Transverse colon (tissue), 4 donors: ENCODE measurements at regions not wholly inside any gene's neighbourhood (a gene's known extent, or its start where the extent isn't known, plus 50 kb on each side); places are given as distances from the start of the nearest gene placed in this dataset.
"Not testable (repeated sequence)": the region's sequence is repeated elsewhere in the genome, so short reads cannot be mapped to it uniquely, and the experiment has no call there.

Experiments used
- DNase-seq: peaks from one replicate; pipeline ENCODE4 v3.0.0-alpha.2; 2019
- H3K27ac ChIP-seq, 4 donors: fragments of 200-600 bp; sonication (generic); 2 replicates each; pipeline ENCODE4 v1.5.1; 2016 to 2018; ENCODE audit warnings: inconsistent platforms in 4 of 4
- H3K27me3 ChIP-seq: fragments of 200-600 bp; sonication (generic); 2 replicates; pipeline ENCODE4 v1.5.1; 2017; ENCODE audit warnings: inconsistent platforms
- H3K36me3 ChIP-seq, 4 donors: fragments of 200-600 bp; sonication (generic); 2 replicates each; pipeline ENCODE4 v1.5.1; 2017 to 2019; ENCODE audit warnings: inconsistent platforms in 4 of 4
- H3K4me1 ChIP-seq, 4 donors: fragments of 200-600 bp; sonication (generic); 2 replicates each; pipeline ENCODE4 v1.5.1; 2017 to 2020; ENCODE audit warnings: inconsistent platforms in 4 of 4
- H3K4me3 ChIP-seq, 4 donors: fragments of 200-600 bp; sonication (generic); 1 replicate in 1 of 4; 2 replicates in 3 of 4; pipeline versions ENCODE4 v1.5.1 to v1.6.1; 2017 to 2019; ENCODE audit warnings: inconsistent platforms in 4 of 4
- H3K9me3 ChIP-seq, 2 donors: fragments of 200-600 bp; sonication (generic); 2 replicates each; pipeline ENCODE4 v1.5.1; 2017 to 2019; ENCODE audit warnings: inconsistent platforms in 2 of 2
- CTCF ChIP-seq, 5 experiments: fragments of 200-600 bp in 3 of 5; fragments of 450-650 bp in 2 of 5; sonication (generic) in 3 of 5; IDR thresholded peaks; 1 replicate in 2 of 5; 2 replicates in 3 of 5; pipeline ENCODE4 v1.5.1; 2016 to 2017; ENCODE audit warnings: antibody characterized with exemption in 5 of 5, inconsistent platforms in 3 of 5, mild to moderate bottlenecking in 2 of 5, moderate library complexity in 1 of 5
- EP300 ChIP-seq: sonication (generic); formaldehyde crosslinking; IDR thresholded peaks from one replicate; pipeline ENCODE4 v1.6.1; 2017; ENCODE audit warnings: antibody characterized with exemption, low read depth
- POLR2A ChIP-seq: fragments of 450-650 bp; IDR thresholded peaks from one replicate; pipeline ENCODE4 v1.6.1; 2016; ENCODE audit warnings: antibody characterized with exemption, mild to moderate bottlenecking, moderate library complexity
- POLR2AphosphoS5 ChIP-seq, 3 donors: sonication (generic); formaldehyde crosslinking; IDR thresholded peaks; one replicate each; pipeline ENCODE4 v1.6.1; 2016; ENCODE audit warnings: antibody characterized with exemption in 3 of 3
- WGBS, 2 donors: methylation state at CpG; one replicate each; pipeline ENCODE4 v1.1.5; 2018; ENCODE audit warnings: low coverage in 1 of 2; 5-methylcytosine and 5-hydroxymethylcytosine counted together
- in situ Hi-C, 4 donors: fragments of 200-750 bp; cut with MboI; loops; one replicate each; pipeline versions ENCODE4 v1.15.0 to v1.15.1; 2017; ENCODE audit warnings: low sequenced_read_pairs in 3 of 4, low pct_ligation_motif_present in 1 of 4, low pct_unique_long_range_greater_than_20kb in 1 of 4
- intact Hi-C: fragments of 100-400 bp; cut with DNase I; formaldehyde crosslinking; loops from one replicate; pipeline ENCODE4 v1.15.1; 2023; ENCODE audit warnings: low total_unique reads

GRCh38 chr7:130803127-130803526, 69.1 kb upstream of the KLF14 start:
- 51 to 54% methylated on average over 3 of the region's 3 CpGs for WGBS, 2 donors
- intact Hi-C loops (no loop called here), in situ Hi-C loops (no loop called here)
- Histone ChIP-seq H3K9me3 (no peaks in the 10 kb centered on the region), H3K4me1 (no peaks in the 10 kb centered on the region), H3K4me3 (no peak overlapping the region), H3K27me3 (peaks cover 22% of the 10 kb centered on the region), H3K27ac (no peak overlapping the region), H3K36me3 (no peaks in the 10 kb centered on the region)
- DNase-seq: no peak
- TF ChIP-seq POLR2A (no peak), EP300 (no peak)

DNA sequence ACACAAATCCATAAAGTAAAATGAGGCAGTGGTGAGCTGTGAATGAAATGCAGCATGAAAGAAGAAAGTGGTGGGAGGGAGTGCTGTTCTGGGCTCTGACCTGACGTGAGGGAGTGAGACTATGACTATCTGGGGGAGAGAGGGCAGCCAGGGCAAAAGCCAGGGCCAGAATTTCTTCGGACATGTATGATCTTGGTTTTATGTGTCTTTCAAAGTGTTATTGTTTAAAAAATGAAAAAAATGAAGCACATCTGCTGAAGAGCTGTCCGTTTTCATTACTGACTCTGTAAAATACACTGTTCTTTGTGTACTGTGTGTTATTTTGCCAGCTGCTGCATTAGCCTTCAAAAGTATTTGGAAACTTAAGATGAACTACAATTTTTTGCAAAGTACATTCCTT, 70.2 kb upstream of the KLF14 start:
- Histone ChIP-seq H3K36me3 (no peaks in the 10 kb centered on the region), H3K27ac (no peak overlapping the region), H3K27me3 (peaks cover 22% of the 10 kb centered on the region), H3K4me1 (no peaks in the 10 kb centered on the region), H3K4me3 (no peak overlapping the region), H3K9me3 (no peaks in the 10 kb centered on the region)
- 56 to 57% methylated on average over 3 of the region's 3 CpGs for WGBS, 2 donors
- DNase-seq: no peak
- no peak for TF ChIP-seq POLR2AphosphoS5 (IDR thresholded peaks at IDR 0.05)
- TF ChIP-seq EP300: no peak
- TF ChIP-seq CTCF (IDR thresholded peaks at IDR 0.05): no peak
- TF ChIP-seq POLR2A: no peak
- in situ Hi-C loops (no loop called here), intact Hi-C loops (no loop called here)

DNA sequence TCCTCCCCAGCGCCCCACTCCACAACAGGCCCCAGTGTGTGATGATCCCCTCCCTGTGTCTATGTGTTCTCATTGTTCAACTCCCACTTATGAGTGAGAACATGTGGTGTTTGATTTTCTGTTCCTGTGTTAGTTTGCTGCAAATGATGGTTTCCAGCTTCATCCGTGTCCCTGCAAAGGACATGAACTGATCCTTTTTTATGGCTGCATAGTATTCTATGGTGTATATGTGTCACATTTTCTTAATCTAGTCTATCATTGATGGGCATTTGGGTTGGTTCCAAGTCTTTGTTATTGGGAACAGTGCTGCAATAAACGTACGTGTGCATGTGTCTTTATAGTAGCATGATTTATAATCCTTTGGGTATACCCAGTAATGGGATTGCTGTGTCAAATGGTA, 78.8 kb upstream of the KLF14 start:
- H3K9me3 ChIP-seq, H3K36me3 ChIP-seq, H3K4me3 ChIP-seq, intact Hi-C loops, DNase-seq, in situ Hi-C loops, H3K27ac ChIP-seq, H3K27me3 ChIP-seq, H3K4me1 ChIP-seq: not testable (repeated sequence)
- 75 to 76% methylated on average over 4 of the region's 4 CpGs for WGBS, 2 donors

GRCh38 chr7:130814778-130815335, 80.8 kb upstream of the KLF14 start:
- Histone ChIP-seq H3K4me3 (no peak overlapping the region), H3K9me3 (no peaks in the 10 kb centered on the region), H3K36me3 (no peaks in the 10 kb centered on the region), H3K27me3 (no peaks in the 10 kb centered on the region), H3K27ac (no peak overlapping the region), H3K4me1 (no peaks in the 10 kb centered on the region)
- intact Hi-C loops (no loop called here), in situ Hi-C loops (no loop called here)
- DNase-seq: no peak
- 41 to 49% methylated on average over 2 of the region's 2 CpGs for WGBS, 2 donors
- peak in 4 of 5 experiments; percentile 9 to 27 (median 23) for TF ChIP-seq CTCF (IDR thresholded peaks at IDR 0.05)
- TF ChIP-seq EP300: no peak

GRCh38 chr7:130818056-130818455, 84.0 kb upstream of the KLF14 start:
- WGBS, 2 donors: 71 to 76% methylated on average over 2 of the region's 2 CpGs
- DNase-seq: no peak
- Histone ChIP-seq H3K36me3 (no peaks in the 10 kb centered on the region), H3K9me3 (no peaks in the 10 kb centered on the region), H3K27me3 (no peaks in the 10 kb centered on the region), H3K4me3 (no peak overlapping the region), H3K4me1 (no peaks in the 10 kb centered on the region), H3K27ac (no peak overlapping the region)
- intact Hi-C loops: no loop called here
- TF ChIP-seq POLR2AphosphoS5 (IDR thresholded peaks at IDR 0.05): no peak
- TF ChIP-seq EP300: no peak
- no peak for TF ChIP-seq POLR2A
- TF ChIP-seq CTCF (IDR thresholded peaks at IDR 0.05): no peak
- in situ Hi-C loops: no loop called here
